H1 (cell line): ENCODE measurements at regions not wholly inside any gene's neighbourhood (a gene's known extent, or its start where the extent isn't known, plus 50 kb on each side); places are given as distances from the start of the nearest gene placed in this dataset.

Experiments used
- BRCA1 ChIP-seq: IDR thresholded peaks from 2 replicates; pipeline ENCODE4 v1.6.1; 2012; ENCODE audit warnings: low read depth, low read length, improper control_type of control experiment
- CBX5 ChIP-seq: fragments of 300-800, 300-1000 bp; sonication (generic); IDR thresholded peaks from 2 replicates; pipeline ENCODE4 v1.7.1; 2016; ENCODE audit warnings: antibody characterized with exemption, low read length, low read depth
- CBX8 ChIP-seq: fragments of 300-800, 300-1000 bp; sonication (generic); IDR thresholded peaks from 2 replicates; pipeline ENCODE4 v1.7.1; 2016; ENCODE audit warnings: low read depth, low read length, borderline replicate concordance
- CHD7 ChIP-seq: fragments of 300-600 bp; sonication (generic); IDR thresholded peaks from 2 replicates; pipeline ENCODE4 v1.7.1; 2012; ENCODE audit warnings: low read length, moderate library complexity, mild to moderate bottlenecking, inconsistent platforms; ENCODE audit not compliant: insufficient replicate concordance
- NRF1 ChIP-seq: IDR thresholded peaks from 2 replicates; pipeline ENCODE4 v1.6.1; 2011; ENCODE audit warnings: mild to moderate bottlenecking, low read depth, low read length, improper control_type of control experiment
- POLR2A ChIP-seq, 2 experiments: IDR thresholded peaks; 1 replicate in 1 of 2; 2 replicates in 1 of 2; pipeline ENCODE4 v1.6.1; 2011; ENCODE audit warnings: low read depth in 2 of 2, low read length in 2 of 2, mild to moderate bottlenecking in 2 of 2; ENCODE audit errors: control extremely low read depth in 1 of 2
- SP1 ChIP-seq: IDR thresholded peaks from 2 replicates; pipeline ENCODE4 v1.6.1; 2011; ENCODE audit warnings: low read depth, low read length
- TAF1 ChIP-seq: IDR thresholded peaks from 2 replicates; pipeline ENCODE4 v1.6.1; 2011; ENCODE audit warnings: mild to moderate bottlenecking, low read depth, low read length

- TF ChIP-seq CHD7 (no peak), SP1 (no peak), CBX5 (no peak), NRF1 (no peak), POLR2A (IDR thresholded peaks at IDR 0.05; ENCODE audit: control extremely low read depth in 1 of 2, low read depth in 2 of 2, low read length in 2 of 2) (no peak), BRCA1 (no peak), CBX8 (no peak), TAF1 (no peak)
- TF ChIP-seq, all 59 proteins: peak for 0
These were observed 631.3 kb downstream of the TFAP2A start (continued) for GRCh38 chr6:9783567-9783966.
